CD14-positive monocyte (primary cell): ENCODE measurements at regions not wholly inside any gene's neighbourhood (a gene's known extent, or its start where the extent isn't known, plus 50 kb on each side); places are given as distances from the start of the nearest gene placed in this dataset.

Source experiments
- DNase-seq, 3 donors: peaks; one replicate each; pipeline ENCODE4 v3.0.0-alpha.2; 2011 to 2022
- H2AFZ ChIP-seq: 2 replicates; pipeline ENCODE4 v1.6.0; 2012; ENCODE audit warnings: mild to moderate bottlenecking, low read depth, low read length, inconsistent platforms; ENCODE audit not compliant: insufficient read depth, poor library complexity, severe bottlenecking
- H3K27ac ChIP-seq, 2 donors: 1 replicate in 1 of 2; 2 replicates in 1 of 2; pipeline ENCODE4 v1.5.1; 2012 to 2013; ENCODE audit warnings: low read length in 2 of 2, control low read depth in 1 of 2, inconsistent platforms in 1 of 2, low read depth in 1 of 2, mild to moderate bottlenecking in 1 of 2
- H3K27me3 ChIP-seq, 2 donors: one replicate each; pipeline versions ENCODE4 v1.6.0 to v1.6.1; 2011 to 2013; ENCODE audit warnings: low read length in 2 of 2; ENCODE audit not compliant: control insufficient read depth in 2 of 2, insufficient read depth in 2 of 2
- H3K36me3 ChIP-seq, 2 donors: replicated peaks in 1 of 2; 1 replicate in 1 of 2; 2 replicates in 1 of 2; pipeline versions ENCODE4 v1.5.1 to v1.6.1; 2012 to 2013; ENCODE audit warnings: low read length in 2 of 2, control low read depth in 1 of 2, inconsistent platforms in 1 of 2, mild to moderate bottlenecking in 1 of 2; ENCODE audit not compliant: insufficient read depth in 2 of 2, control insufficient read depth in 1 of 2
- H3K4me1 ChIP-seq, 2 donors: 1 replicate in 1 of 2; 2 replicates in 1 of 2; pipeline versions ENCODE4 v1.5.1 to v1.6.1; 2012 to 2013; ENCODE audit warnings: low read length in 2 of 2, control low read depth in 1 of 2, inconsistent platforms in 1 of 2, mild to moderate bottlenecking in 1 of 2, moderate library complexity in 1 of 2; ENCODE audit not compliant: insufficient read depth in 2 of 2, control insufficient read depth in 1 of 2
- H3K4me2 ChIP-seq: replicated peaks from 2 replicates; pipeline ENCODE3; 2012; ENCODE audit warnings: low read length, moderate library complexity, mild to moderate bottlenecking; ENCODE audit not compliant: poor library complexity, severe bottlenecking; ENCODE audit errors: extremely low read depth
- H3K4me3 ChIP-seq, 3 experiments: fragments of 200-600 bp in 1 of 3; sonication (generic) in 1 of 3; replicated peaks in 1 of 3; 1 replicate in 2 of 3; 2 replicates in 1 of 3; pipeline ENCODE4 v1.5.1; 2011 to 2013; ENCODE audit warnings: low read length in 3 of 3, mild to moderate bottlenecking in 3 of 3, control low read depth in 2 of 3, low read depth in 2 of 3, inconsistent platforms in 1 of 3, moderate library complexity in 1 of 3
- H3K79me2 ChIP-seq: 2 replicates; pipeline ENCODE4 v1.6.0; 2012; ENCODE audit warnings: mild to moderate bottlenecking, control low read depth, inconsistent platforms, low read length, moderate library complexity; ENCODE audit not compliant: insufficient read depth
- H3K9ac ChIP-seq: 2 replicates; pipeline ENCODE4 v1.6.0; 2017; ENCODE audit warnings: low read length, mild to moderate bottlenecking; ENCODE audit not compliant: insufficient read depth, poor library complexity, severe bottlenecking
- H3K9me3 ChIP-seq, 2 donors: replicated peaks in 1 of 2; 1 replicate in 1 of 2; 2 replicates in 1 of 2; pipeline versions ENCODE4 v1.5.1 to v1.6.1; 2012 to 2013; ENCODE audit warnings: low read length in 2 of 2, control low read depth in 1 of 2; ENCODE audit not compliant: control insufficient read depth in 1 of 2, insufficient read depth in 1 of 2
- H4K20me1 ChIP-seq: 2 replicates; pipeline ENCODE4 v1.6.0; 2012; ENCODE audit warnings: mild to moderate bottlenecking, low read length, control low read depth, moderate library complexity; ENCODE audit not compliant: insufficient read depth
- H3K27ac Mint-ChIP-seq, 7 donors: one replicate each; pipeline ENCODE4 v1.8.0; 2020; ENCODE audit warnings: mild to moderate bottlenecking in 7 of 7, mixed read lengths in 7 of 7, moderate library complexity in 6 of 7, inconsistent platforms in 2 of 7
- H3K27me3 Mint-ChIP-seq, 3 donors: one replicate each; pipeline ENCODE4 v1.8.0; 2021 to 2022; ENCODE audit warnings: low read depth in 3 of 3, mild to moderate bottlenecking in 3 of 3, mixed read lengths in 3 of 3, moderate library complexity in 3 of 3, inconsistent platforms in 1 of 3
- H3K36me3 Mint-ChIP-seq, 2 donors: one replicate each; pipeline ENCODE4 v1.8.0; 2020; ENCODE audit warnings: mixed read lengths in 2 of 2, inconsistent platforms in 1 of 2, mild to moderate bottlenecking in 1 of 2
- H3K4me1 Mint-ChIP-seq: one replicate; pipeline ENCODE4 v1.8.0; 2020; ENCODE audit warnings: mild to moderate bottlenecking, mixed read lengths
- H3K4me3 Mint-ChIP-seq, 2 donors: one replicate each; pipeline ENCODE4 v1.8.0; 2020; ENCODE audit warnings: mild to moderate bottlenecking in 2 of 2, mixed read lengths in 2 of 2, moderate library complexity in 1 of 2
- H3K9me3 Mint-ChIP-seq, 7 donors: one replicate each; pipeline ENCODE4 v1.8.0; 2020 to 2022; ENCODE audit warnings: mixed read lengths in 7 of 7, mild to moderate bottlenecking in 6 of 7, moderate library complexity in 6 of 7, inconsistent platforms in 2 of 7
- CTCF ChIP-seq: fragments of 200-600 bp; IDR thresholded peaks from one replicate; pipeline ENCODE4 v1.8.0; 2022; ENCODE audit warnings: antibody characterized with exemption, mild to moderate bottlenecking
- WGBS: methylation state at CpG from one replicate; pipeline ENCODE4 v1.1.5; 2013; ENCODE audit warnings: missing lambda C conversion rate; ENCODE audit not compliant: insufficient coverage; 5-methylcytosine and 5-hydroxymethylcytosine counted together
- intact Hi-C, 2 donors: fragments of 100-400 bp; cut with micrococcal nuclease; formaldehyde crosslinking; loops; one replicate each; pipeline versions ENCODE4 v1.15.0 to v1.15.1; 2023

- no peaks in the 10 kb centered on the region for H3K27me3 ChIP-seq
- H3K27me3 Mint-ChIP-seq = no peaks in the 10 kb centered on the region
- no peak for TF ChIP-seq CTCF
- intact Hi-C loops = no loop called here
- H3K36me3 ChIP-seq = no peaks in the 10 kb centered on the region
- no peaks in the 10 kb centered on the region for H3K4me1 ChIP-seq
- 88% methylated on average over 4 of the region's 4 CpGs for WGBS
- no peaks in the 10 kb centered on the region for H3K36me3 Mint-ChIP-seq
- no peak overlapping the region for H3K4me2 ChIP-seq
- H3K27ac Mint-ChIP-seq = no peak overlapping the region
- H4K20me1 ChIP-seq = no peaks in the 10 kb centered on the region
- no peak overlapping the region for H3K27ac ChIP-seq
- no peak for DNase-seq
- no peaks in the 10 kb centered on the region for H3K9me3 Mint-ChIP-seq
- no peaks in the 10 kb centered on the region for H3K79me2 ChIP-seq
- H3K4me3 ChIP-seq = no peak overlapping the region
- no peaks in the 10 kb centered on the region for H3K4me1 Mint-ChIP-seq
- H3K9me3 ChIP-seq = no peaks in the 10 kb centered on the region
- no peak overlapping the region for H3K4me3 Mint-ChIP-seq
- no peak overlapping the region for H3K9ac ChIP-seq
- H2AFZ ChIP-seq = no peak overlapping the region
Measured at GRCh38 chr3:107250221-107250620, 127.0 kb upstream of the CCDC54 start.

GRCh38 chr3:107251819-107252218 lies 125.4 kb upstream of the CCDC54 start:
- H3K4me3 ChIP-seq = no peak overlapping the region
- H3K4me2 ChIP-seq = no peak overlapping the region
- no peak for TF ChIP-seq CTCF
- Mint-ChIP-seq H3K4me1 (no peaks in the 10 kb centered on the region), H3K27me3 (no peaks in the 10 kb centered on the region), H3K9me3 (no peaks in the 10 kb centered on the region), H3K4me3 (no peak overlapping the region), H3K36me3 (no peaks in the 10 kb centered on the region), H3K27ac (no peak overlapping the region)
- no peaks in the 10 kb centered on the region for H3K79me2 ChIP-seq
- no peaks in the 10 kb centered on the region for H3K36me3 ChIP-seq
- intact Hi-C loops = no loop called here
- no peaks in the 10 kb centered on the region for H4K20me1 ChIP-seq
- H2AFZ ChIP-seq = no peak overlapping the region
- H3K9ac ChIP-seq = no peak overlapping the region
- H3K27me3 ChIP-seq = no peaks in the 10 kb centered on the region
- H3K4me1 ChIP-seq = no peaks in the 10 kb centered on the region
- no peaks in the 10 kb centered on the region for H3K9me3 ChIP-seq
- 90% methylated on average over 5 of the region's 5 CpGs for WGBS
- H3K27ac ChIP-seq = no peak overlapping the region
- DNase-seq = no peak
